K562 (cell line): ENCODE measurements at regions not wholly inside any gene's neighbourhood (a gene's known extent, or its start where the extent isn't known, plus 50 kb on each side); places are given as distances from the start of the nearest gene placed in this dataset.

Experiments used
- ATAC-seq: fragments of 200-7000 bp; cut with Tn5 transposase; 3 replicates; pipeline ENCODE4 v1.9.1; 2020; ENCODE audit warnings: moderate library complexity
- BruUV-seq: library from RNA; stranded (reverse); fragments of 400-500 nt; replicated peaks from 2 replicates; lab custom pipeline; 2021; lab: Mats Ljungman, UMichigan
- CTCF ChIA-PET: fragments of 300-600 bp; formaldehyde crosslinking; extraction: SDS; loops from one replicate; lab custom pipeline; 2021; ENCODE audit warnings: low intra/inter-chr PET ratio; lab: Yijun Ruan, JAX
- POLR2A ChIA-PET: fragments of 300-600, 350-650 bp; sonication (Branson Sonifier 250); formaldehyde crosslinking; extraction: SDS; loops from one replicate; lab custom pipeline; 2021; ENCODE audit warnings: antibody characterized with exemption, inconsistent platforms; lab: Yijun Ruan, JAX
- DNase-seq, 4 experiments: peaks; one replicate each; pipeline versions ENCODE4 v3.0.0 to v3.0.0-alpha.2; 2011 to 2018; ENCODE audit warnings: low spot score in 3 of 4, mixed read lengths in 3 of 4; ENCODE audit errors: extremely low read depth in 1 of 4
- FAIRE-seq: peaks from 2 replicates; lab custom pipeline; 2011; peaks lifted over from hg19 to GRCh38; lab: Jason Lieb, UNC
- H2AFZ ChIP-seq: 2 replicates; pipeline ENCODE4 v1.6.0; 2011; ENCODE audit warnings: low read depth, low read length, control low read depth, inconsistent platforms
- H3K27ac ChIP-seq: fragments of 200-600 bp; 3 replicates; pipeline ENCODE4 v1.8.0; 2011; ENCODE audit warnings: low read depth, mild to moderate bottlenecking, control low read depth, inconsistent platforms, low read length, moderate library complexity, mixed read lengths; ENCODE audit errors: extremely low read depth
- H3K27me3 ChIP-seq, 2 experiments: fragments of 300-600 bp in 1 of 2; 2 replicates in 1 of 2; 3 replicates in 1 of 2; pipeline versions ENCODE4 v1.6.0 to v1.8.0; 2011; ENCODE audit warnings: inconsistent platforms in 2 of 2, low read length in 2 of 2, mild to moderate bottlenecking in 1 of 2, mixed read lengths in 1 of 2, moderate library complexity in 1 of 2; ENCODE audit not compliant: control insufficient read depth in 2 of 2, insufficient read depth in 2 of 2
- H3K36me3 ChIP-seq: fragments of 300-600 bp; 3 replicates; pipeline ENCODE4 v1.8.0; 2011; ENCODE audit warnings: mild to moderate bottlenecking, low read length, inconsistent platforms; ENCODE audit not compliant: control insufficient read depth, insufficient read depth
- H3K4me1 ChIP-seq, 2 experiments: fragments of 200-600 bp in 1 of 2; replicated peaks in 1 of 2; 2 replicates in 1 of 2; 3 replicates in 1 of 2; pipeline versions ENCODE4 v1.5.1 to v1.8.0; 2011; ENCODE audit warnings: inconsistent platforms in 2 of 2, low read length in 2 of 2, mild to moderate bottlenecking in 1 of 2, mixed read lengths in 1 of 2, moderate library complexity in 1 of 2; ENCODE audit not compliant: control insufficient read depth in 2 of 2, insufficient read depth in 2 of 2
- H3K4me2 ChIP-seq: 2 replicates; pipeline ENCODE4 v1.6.1; 2011; ENCODE audit warnings: low read length, control low read depth, inconsistent platforms, mixed read lengths; ENCODE audit not compliant: insufficient read depth
- H3K4me3 ChIP-seq: fragments of 200-600 bp; sonication (generic), shearing (Covaris generic); 2 replicates; pipeline ENCODE4 v1.5.1; 2016; ENCODE audit warnings: control low read depth, inconsistent platforms
- H3K79me2 ChIP-seq: fragments of 200-600 bp; 3 replicates; pipeline ENCODE4 v1.8.0; 2011; ENCODE audit warnings: low read length, inconsistent platforms; ENCODE audit not compliant: control insufficient read depth, insufficient read depth
- H3K9ac ChIP-seq, 2 experiments: 2 replicates each; pipeline versions ENCODE4 v1.6.0 to v1.6.1; 2011; ENCODE audit warnings: low read depth in 2 of 2, low read length in 2 of 2, control low read depth in 1 of 2, inconsistent platforms in 1 of 2, mild to moderate bottlenecking in 1 of 2, mixed read lengths in 1 of 2; ENCODE audit not compliant: insufficient read depth in 1 of 2
- H3K9me1 ChIP-seq: one replicate; pipeline ENCODE4 v1.6.0; 2011; ENCODE audit warnings: inconsistent platforms, mild to moderate bottlenecking, low read length, moderate library complexity; ENCODE audit not compliant: control insufficient read depth, insufficient read depth
- H3K9me3 ChIP-seq: replicated peaks from 2 replicates; pipeline ENCODE4 v1.5.1; 2011; ENCODE audit warnings: low read depth, low read length, inconsistent platforms; ENCODE audit not compliant: control insufficient read depth, insufficient read depth
- H4K20me1 ChIP-seq: replicated peaks from 2 replicates; pipeline ENCODE4 v1.6.1; 2011; ENCODE audit warnings: low read length, inconsistent platforms, mixed read lengths; ENCODE audit not compliant: control insufficient read depth, insufficient read depth
- CHD1 ChIP-seq: fragments of 200-600 bp; sonication (generic); IDR thresholded peaks from one replicate; pipeline ENCODE4 v1.6.1; 2012; ENCODE audit warnings: mild to moderate bottlenecking, moderate library complexity, low read length, inconsistent platforms
- MYBL2 ChIP-seq, 2 experiments: fragments of 450-650 bp in 1 of 2; sonication (generic) in 1 of 2; formaldehyde crosslinking in 1 of 2; IDR thresholded peaks; 2 replicates each; pipeline versions ENCODE4 v1.6.1 to v1.8.1; 2017 to 2022; ENCODE audit warnings: borderline replicate concordance in 1 of 2, inconsistent platforms in 1 of 2, low read depth in 1 of 2, mild to moderate bottlenecking in 1 of 2, missing genetic modification reagents in 1 of 2, moderate library complexity in 1 of 2
- NFIX ChIP-seq: fragments of 250-450 bp; sonication (Bioruptor Pico); IDR thresholded peaks from 2 replicates; pipeline ENCODE4 v1.4.0; 2020; ENCODE audit warnings: low read depth, mild to moderate bottlenecking, moderate library complexity
- PHF21A ChIP-seq: fragments of 450-650 bp; IDR thresholded peaks from 2 replicates; pipeline ENCODE4 v1.6.1; 2017; ENCODE audit warnings: low read depth, borderline replicate concordance
- SP1 ChIP-seq: sonication (generic); formaldehyde crosslinking; IDR thresholded peaks from 2 replicates; pipeline ENCODE4 v1.8.1; 2022; ENCODE audit warnings: mild to moderate bottlenecking, missing genetic modification reagents
- ZNF395 ChIP-seq: fragments of 200-800 bp; sonication (Bioruptor generic); IDR thresholded peaks from 2 replicates; pipeline ENCODE4 v1.6.1; 2017; ENCODE audit warnings: missing genetic modification characterization, missing compliant biosample characterization
- WGBS: fragments of 100-300 bp; shearing (Covaris generic); methylation state at CpG from one replicate; pipeline ENCODE4 v1.1.6; 2016; ENCODE audit warnings: low coverage, mixed read lengths; ENCODE audit not compliant: insufficient coverage; ENCODE audit errors: missing lambda C conversion rate; 5-methylcytosine and 5-hydroxymethylcytosine counted together
- in situ Hi-C: fragments of 300-500 bp; cut with MboI; formaldehyde crosslinking; loops from 4 replicates; pipeline ENCODE4 v1.15.0; 2018; ENCODE audit warnings: inconsistent platforms, mixed read lengths
- intact Hi-C: fragments of 100-400 bp; cut with micrococcal nuclease; formaldehyde crosslinking; loops from 2 replicates; pipeline ENCODE4 v1.14.2; 2022

DNA sequence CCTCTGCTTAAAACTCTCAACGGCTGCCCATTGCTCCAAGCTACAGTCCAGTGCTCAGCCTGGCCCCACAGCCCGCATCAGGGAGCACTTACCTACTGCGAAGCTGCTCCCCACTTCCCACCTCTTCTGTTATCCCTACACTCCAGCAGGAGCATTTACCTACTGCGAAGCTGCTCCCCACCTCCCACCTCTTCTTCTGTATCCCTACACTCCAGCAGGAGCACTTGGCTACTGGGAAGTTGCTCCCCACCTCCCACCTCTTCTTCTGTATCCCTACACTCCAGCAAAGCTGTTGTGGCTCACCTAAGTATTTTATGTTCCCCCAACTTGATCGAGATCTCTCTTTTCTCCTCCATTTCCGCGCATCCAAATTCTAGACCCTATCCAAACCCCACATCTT lies 563.3 kb upstream of the ZFP42 start:
- FAIRE-seq, result no peak

More for the DNA sequence above, 563.3 kb upstream of the ZFP42 start:
- no peak overlapping the region for H3K4me3 ChIP-seq
- no peak overlapping the region for H3K4me2 ChIP-seq
- H3K9me3 ChIP-seq, result no peaks in the 10 kb centered on the region
- ChIA-PET CTCF (no interaction called here), POLR2A (no interaction called here)
- H3K79me2 ChIP-seq, result no peaks in the 10 kb centered on the region
- no TSS peak for BruUV-seq
- H4K20me1 ChIP-seq, result no peaks in the 10 kb centered on the region
- ATAC-seq (no peak), DNase-seq (no peak)
- intact Hi-C loops, result no loop called here
- H3K36me3 ChIP-seq, result no peaks in the 10 kb centered on the region
- in situ Hi-C loops, result no loop called here
- no peak for TF ChIP-seq MYBL2 (IDR thresholded peaks at IDR 0.05; ENCODE audit: low read depth)
- no peak for TF ChIP-seq MYBL2 (CRISPR knock-in tag; IDR thresholded peaks at IDR 0.05; ENCODE audit: borderline replicate concordance)
- no peak for TF ChIP-seq SP1
- no peak for TF ChIP-seq NFIX
- TF ChIP-seq PHF21A, result no peak
- no peak for TF ChIP-seq CHD1
- no peak for TF ChIP-seq ZNF395 (CRISPR knock-in tag)
- H2AFZ ChIP-seq, result no peak overlapping the region
- no peaks in the 10 kb centered on the region for H3K4me1 ChIP-seq
- 6% methylated on average over 7 of the region's 7 CpGs for WGBS
- no peak overlapping the region for H3K27ac ChIP-seq
- H3K9me1 ChIP-seq, result no peaks in the 10 kb centered on the region
- no peaks in the 10 kb centered on the region for H3K27me3 ChIP-seq
- no peak overlapping the region for H3K9ac ChIP-seq
